Calu3 (cell line): ENCODE measurements at regions not wholly inside any gene's neighbourhood (a gene's known extent, or its start where the extent isn't known, plus 50 kb on each side); places are given as distances from the start of the nearest gene placed in this dataset.

Experiments
- BruUV-seq: library from RNA; stranded (reverse); fragments of 400-500 nt; replicated peaks from 2 replicates; lab custom pipeline; 2021; lab: Mats Ljungman, UMichigan
- CTCF ChIA-PET: fragments of 300-600 bp; sonication (Branson Sonifier 250); formaldehyde crosslinking; loops from one replicate; lab custom pipeline; 2022; ENCODE audit warnings: antibody characterized with exemption; lab: Charles Lee
- DNase-seq: peaks from one replicate; pipeline ENCODE4 v3.0.0; 2022
- H3K27ac Mint-ChIP-seq: one replicate; pipeline ENCODE4 v1.8.0; 2022; ENCODE audit warnings: mixed read lengths; ENCODE audit not compliant: unreplicated experiment
- H3K27me3 Mint-ChIP-seq: one replicate; pipeline ENCODE4 v1.8.0; 2022; ENCODE audit warnings: mixed read lengths; ENCODE audit not compliant: unreplicated experiment
- H3K36me3 Mint-ChIP-seq: one replicate; pipeline ENCODE4 v1.8.0; 2022; ENCODE audit warnings: mild to moderate bottlenecking, moderate library complexity, mixed read lengths; ENCODE audit not compliant: insufficient read depth, unreplicated experiment
- H3K4me1 Mint-ChIP-seq: one replicate; pipeline ENCODE4 v1.8.0; 2022; ENCODE audit warnings: mild to moderate bottlenecking, low read depth, mixed read lengths; ENCODE audit not compliant: unreplicated experiment
- H3K4me3 Mint-ChIP-seq: one replicate; pipeline ENCODE4 v1.8.0; 2022; ENCODE audit warnings: mild to moderate bottlenecking, low read depth, moderate library complexity, mixed read lengths; ENCODE audit not compliant: unreplicated experiment
- H3K9me3 Mint-ChIP-seq: one replicate; pipeline ENCODE4 v1.8.0; 2022; ENCODE audit warnings: low read depth, mixed read lengths; ENCODE audit not compliant: unreplicated experiment
- intact Hi-C: fragments of 100-400 bp; cut with micrococcal nuclease; formaldehyde crosslinking; loops from one replicate; pipeline ENCODE4 v1.10.0; 2022; ENCODE audit not compliant: unreplicated experiment
- TF ChIP-seq, protein P1 (sequence below): fragments of 200-600 bp; IDR thresholded peaks from one replicate; pipeline ENCODE4 v1.8.0; 2022; ENCODE audit warnings: antibody characterized with exemption; ENCODE audit not compliant: unreplicated experiment

DNA sequence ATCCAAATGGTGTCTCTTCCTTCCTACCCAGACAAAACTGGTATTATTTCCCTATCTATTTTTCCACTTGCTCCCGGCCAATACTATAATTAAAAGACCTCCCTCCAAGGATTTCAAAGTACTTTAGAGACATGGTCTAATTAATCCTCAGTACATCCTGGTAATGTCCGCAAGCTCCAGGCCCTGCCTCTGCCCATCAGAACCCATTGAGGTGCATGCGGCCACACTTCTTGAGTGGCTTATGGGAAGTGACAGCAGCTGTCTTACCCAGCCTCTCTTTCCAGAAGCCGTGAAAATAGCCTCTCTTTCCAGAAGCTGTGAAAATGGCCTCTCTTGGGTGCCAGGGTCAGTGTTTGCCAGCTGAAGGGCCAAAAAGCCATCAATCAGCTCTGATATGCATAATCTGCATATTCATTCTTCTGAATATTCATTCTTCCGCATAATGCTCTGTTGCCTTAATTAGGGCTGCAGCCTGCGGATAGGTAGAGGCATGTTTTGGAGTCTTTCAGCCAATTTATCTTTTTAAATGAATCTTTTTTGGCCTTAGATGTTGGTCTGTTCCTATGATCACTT, 148.4 kb upstream of the TMTC4 start:
- Mint-ChIP-seq H3K4me3 (no peak overlapping the region), H3K9me3 (no peaks in the 10 kb centered on the region), H3K27me3 (no peaks in the 10 kb centered on the region), H3K27ac (no peak overlapping the region), H3K4me1 (peaks cover 6% of the 10 kb centered on the region), H3K36me3 (no peaks in the 10 kb centered on the region)
- CTCF ChIA-PET: no interaction called here
- intact Hi-C loops: no loop called here
- TF ChIP-seq, protein P1, sequence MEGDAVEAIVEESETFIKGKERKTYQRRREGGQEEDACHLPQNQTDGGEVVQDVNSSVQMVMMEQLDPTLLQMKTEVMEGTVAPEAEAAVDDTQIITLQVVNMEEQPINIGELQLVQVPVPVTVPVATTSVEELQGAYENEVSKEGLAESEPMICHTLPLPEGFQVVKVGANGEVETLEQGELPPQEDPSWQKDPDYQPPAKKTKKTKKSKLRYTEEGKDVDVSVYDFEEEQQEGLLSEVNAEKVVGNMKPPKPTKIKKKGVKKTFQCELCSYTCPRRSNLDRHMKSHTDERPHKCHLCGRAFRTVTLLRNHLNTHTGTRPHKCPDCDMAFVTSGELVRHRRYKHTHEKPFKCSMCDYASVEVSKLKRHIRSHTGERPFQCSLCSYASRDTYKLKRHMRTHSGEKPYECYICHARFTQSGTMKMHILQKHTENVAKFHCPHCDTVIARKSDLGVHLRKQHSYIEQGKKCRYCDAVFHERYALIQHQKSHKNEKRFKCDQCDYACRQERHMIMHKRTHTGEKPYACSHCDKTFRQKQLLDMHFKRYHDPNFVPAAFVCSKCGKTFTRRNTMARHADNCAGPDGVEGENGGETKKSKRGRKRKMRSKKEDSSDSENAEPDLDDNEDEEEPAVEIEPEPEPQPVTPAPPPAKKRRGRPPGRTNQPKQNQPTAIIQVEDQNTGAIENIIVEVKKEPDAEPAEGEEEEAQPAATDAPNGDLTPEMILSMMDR: no peak
- no peak for DNase-seq
- BruUV-seq: no TSS peak

DNA sequence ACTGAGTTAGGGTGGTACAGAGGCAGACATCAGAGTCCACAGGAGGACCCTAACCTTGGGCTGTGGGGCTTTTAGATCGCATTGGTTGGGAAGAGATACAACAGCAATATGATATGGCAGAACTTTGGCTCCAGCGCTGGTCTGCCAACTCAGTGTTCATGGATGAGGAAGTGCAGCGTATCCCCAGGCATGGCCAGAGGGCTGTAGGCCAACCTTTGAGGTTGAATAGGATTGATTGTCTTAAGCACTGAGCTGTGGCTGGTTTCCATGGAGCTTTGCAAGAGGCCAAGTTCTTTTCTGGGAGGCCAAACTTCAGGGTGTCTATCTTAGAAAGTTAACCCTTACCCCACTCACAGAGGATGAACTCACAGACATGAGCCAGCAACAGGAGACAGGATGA, 144.1 kb upstream of the TMTC4 start:
- H3K27me3 Mint-ChIP-seq: no peaks in the 10 kb centered on the region
- DNase-seq: peak; percentile 4
- no TSS peak for BruUV-seq
- H3K4me3 Mint-ChIP-seq: no peak overlapping the region
- CTCF ChIA-PET: no interaction called here
- H3K36me3 Mint-ChIP-seq: no peaks in the 10 kb centered on the region
- H3K4me1 Mint-ChIP-seq: peaks cover 6% of the 10 kb centered on the region
- H3K27ac Mint-ChIP-seq: no peak overlapping the region
- TF ChIP-seq, protein P1: no peak
- H3K9me3 Mint-ChIP-seq: no peaks in the 10 kb centered on the region
- intact Hi-C loops: no loop called here

DNA sequence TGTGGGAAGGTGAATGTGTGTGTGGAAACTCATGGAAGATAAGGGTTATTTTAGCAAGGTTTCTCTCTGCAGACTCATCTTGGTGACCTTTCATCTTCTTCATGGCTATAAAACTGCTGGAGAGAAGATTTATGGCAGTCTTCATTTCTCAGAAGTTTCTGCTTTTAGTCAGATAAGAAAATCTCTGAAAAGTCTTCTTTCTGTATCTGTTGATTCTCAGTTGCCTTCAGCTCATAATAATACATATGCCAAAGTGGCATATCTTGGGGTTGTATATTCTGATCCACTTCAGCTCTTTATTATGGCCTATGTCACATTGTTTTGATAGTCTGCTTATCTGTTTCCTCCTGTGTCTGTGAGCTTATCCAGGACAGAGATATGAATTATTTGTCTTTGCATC, 143.3 kb upstream of the TMTC4 start:
- no TSS peak for BruUV-seq
- H3K9me3 Mint-ChIP-seq: no peaks in the 10 kb centered on the region
- H3K4me1 Mint-ChIP-seq: peaks cover 6% of the 10 kb centered on the region
- H3K27ac Mint-ChIP-seq: no peak overlapping the region
- no peaks in the 10 kb centered on the region for H3K36me3 Mint-ChIP-seq
- no peaks in the 10 kb centered on the region for H3K27me3 Mint-ChIP-seq
- no peak for DNase-seq
- intact Hi-C loops: no loop called here
- CTCF ChIA-PET: no interaction called here
- TF ChIP-seq, protein P1: no peak
- H3K4me3 Mint-ChIP-seq: no peak overlapping the region

DNA sequence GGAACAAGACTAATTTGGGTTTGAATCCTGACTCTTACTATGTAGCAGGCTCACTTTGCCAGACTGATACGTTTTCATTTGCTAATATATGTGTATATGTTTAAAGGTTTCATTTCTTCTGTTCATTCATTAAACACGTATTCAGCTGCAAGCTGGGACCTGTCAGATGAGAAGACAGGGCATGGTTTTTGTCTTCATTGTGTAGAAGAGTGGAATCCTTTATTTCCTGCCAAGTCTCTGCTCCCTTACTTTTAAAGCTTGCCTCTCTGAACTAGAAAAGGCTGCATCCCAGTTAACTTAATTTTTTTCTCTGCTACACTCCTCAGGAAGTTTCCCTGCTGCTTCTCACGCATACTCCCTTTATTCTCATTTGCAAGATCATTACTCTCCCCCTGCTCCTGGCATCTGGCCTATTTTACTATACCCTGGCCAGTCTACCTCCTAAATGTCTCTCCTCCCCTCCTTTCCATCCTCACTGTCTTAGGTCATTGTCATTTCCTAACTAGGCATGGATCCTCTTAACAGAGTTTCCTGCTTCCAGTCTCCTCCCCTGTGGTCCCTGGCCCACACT, 141.0 kb upstream of the TMTC4 start:
- no peaks in the 10 kb centered on the region for H3K27me3 Mint-ChIP-seq
- TF ChIP-seq, protein P1: no peak
- DNase-seq: no peak
- H3K9me3 Mint-ChIP-seq: no peaks in the 10 kb centered on the region
- CTCF ChIA-PET: no interaction called here
- intact Hi-C loops: no loop called here
- H3K36me3 Mint-ChIP-seq: no peaks in the 10 kb centered on the region
- no peak overlapping the region for H3K27ac Mint-ChIP-seq
- BruUV-seq: no TSS peak
- no peak overlapping the region for H3K4me3 Mint-ChIP-seq
- peaks cover 6% of the 10 kb centered on the region for H3K4me1 Mint-ChIP-seq
